Fibroblast of upper back skin (primary cell): ENCODE measurements at regions not wholly inside any gene's neighbourhood (a gene's known extent, or its start where the extent isn't known, plus 50 kb on each side); places are given as distances from the start of the nearest gene placed in this dataset.

ENCODE experiments used
- DNase-seq: peaks from one replicate; pipeline ENCODE4 v3.0.0-alpha.2; 2013

DNA sequence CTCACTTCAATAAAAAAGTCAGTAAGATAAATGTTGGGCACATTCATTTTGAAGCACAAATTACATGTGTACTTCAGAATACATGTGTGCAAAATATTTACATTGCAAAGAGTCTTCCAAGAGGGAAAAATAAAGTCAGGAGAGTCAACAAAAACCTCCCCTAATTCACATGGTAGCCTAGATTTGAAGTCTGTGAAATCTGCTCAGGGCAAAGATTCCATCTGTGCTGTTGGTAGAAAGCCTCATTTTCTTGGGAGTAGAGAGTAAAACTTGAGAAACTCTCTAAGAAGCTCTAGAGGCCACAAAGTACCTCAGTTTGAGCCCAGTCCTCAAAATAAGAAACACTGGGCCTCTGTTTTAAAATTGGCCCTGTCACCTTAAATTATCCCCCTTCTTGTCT lies 303.4 kb downstream of the RAB28 start:
- no peak for DNase-seq

DNA sequence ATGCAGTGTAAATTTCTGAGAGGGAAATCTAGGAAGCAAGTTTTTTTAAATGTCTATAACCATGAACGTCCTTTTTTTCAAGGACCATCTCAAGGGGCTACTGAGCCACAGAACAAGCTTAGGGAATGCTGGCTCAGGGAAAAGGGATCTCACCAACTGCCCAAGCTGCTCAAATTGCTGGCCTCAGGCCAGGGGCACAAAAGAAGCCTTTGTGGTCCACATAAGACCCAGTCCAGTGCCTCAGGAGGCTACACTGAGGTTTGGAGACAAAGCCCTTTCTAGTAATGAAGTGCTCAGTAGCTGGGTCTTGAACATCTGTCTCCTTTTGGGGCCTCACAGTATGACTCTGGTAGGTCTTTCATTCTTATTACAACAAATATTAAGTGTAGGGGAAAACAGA lies 305.5 kb downstream of the RAB28 start:
- DNase-seq: no peak

GRCh38 chr4:13176741-13177142 lies 307.4 kb downstream of the RAB28 start:
- DNase-seq: no peak

GRCh38 chr4:13174926-13175325 lies 309.2 kb downstream of the RAB28 start:
- DNase-seq: no peak

- DNase-seq: peak; percentile 38
These were observed 310.1 kb downstream of the RAB28 start for GRCh38 chr4:13174001-13174400.

- no peak for DNase-seq
These were observed 312.7 kb downstream of the RAB28 start for GRCh38 chr4:13171292-13172057.

DNA sequence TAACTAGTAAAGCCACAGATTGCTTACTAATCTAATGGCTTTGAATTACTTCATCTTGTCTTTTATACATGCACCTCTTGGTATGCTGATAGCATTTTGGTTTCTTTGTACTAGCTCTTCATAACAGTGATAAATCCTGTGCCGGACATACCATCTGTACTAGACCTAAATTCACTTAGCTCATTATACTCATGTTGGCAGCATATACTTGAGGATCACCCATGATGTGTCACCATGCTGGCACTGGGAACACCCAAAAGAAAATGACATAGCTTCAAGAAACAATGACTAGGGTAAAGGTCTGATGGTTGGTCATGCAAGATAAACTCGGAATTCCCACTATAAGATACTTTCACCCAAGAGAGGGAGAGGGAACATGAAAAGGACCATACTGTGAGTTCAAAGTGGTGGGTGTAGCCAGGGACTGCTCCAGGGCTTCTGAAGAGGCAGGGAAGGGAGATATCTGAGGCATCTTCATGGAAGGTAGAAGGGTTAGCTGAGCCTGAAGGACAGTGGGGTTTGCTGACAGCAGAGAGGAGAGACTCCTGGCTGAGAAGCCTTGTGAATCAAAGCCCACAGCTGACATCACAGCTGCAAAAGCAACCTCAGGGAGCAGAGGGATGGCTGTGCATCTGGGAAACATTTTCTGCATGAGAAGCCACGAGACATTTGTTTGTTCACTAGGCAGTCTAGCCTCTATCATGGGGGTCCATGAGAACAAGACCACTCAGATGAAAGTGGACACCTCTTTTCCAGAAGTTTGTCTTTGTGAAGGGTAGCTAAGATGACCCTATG lies 314.2 kb downstream of the RAB28 start:
- no peak for DNase-seq

- DNase-seq: no peak
These were observed 315.8 kb downstream of the RAB28 start for GRCh38 chr4:13168326-13168725.

GRCh38 chr4:13166214-13166613 lies 317.9 kb downstream of the RAB28 start:
- DNase-seq: peak; percentile 31

GRCh38 chr4:13164783-13165331 lies 319.3 kb downstream of the RAB28 start:
- no peak for DNase-seq

DNA sequence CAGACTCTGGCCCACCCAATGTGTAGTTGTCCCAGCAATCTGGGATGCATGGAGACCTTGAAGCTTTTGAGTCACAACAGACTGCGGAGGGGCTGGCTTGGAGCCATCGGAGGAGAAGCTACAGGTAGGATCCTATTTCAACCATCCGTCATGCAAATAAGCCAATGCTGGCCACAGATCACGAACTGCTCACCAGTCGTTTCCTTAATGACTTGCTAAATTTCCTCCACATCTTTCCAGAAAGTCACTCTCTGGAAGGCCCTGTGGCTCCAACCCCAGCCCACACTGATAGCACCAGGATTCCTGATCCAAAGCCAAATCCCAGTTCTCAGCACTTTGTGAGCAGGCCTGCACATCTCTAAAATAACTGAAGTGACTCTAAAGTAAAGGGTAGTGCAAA lies 321.3 kb downstream of the RAB28 start:
- peak; percentile 53 for DNase-seq

GRCh38 chr4:13160920-13161319 lies 323.2 kb downstream of the RAB28 start:
- peak; percentile 43 for DNase-seq

GRCh38 chr4:13159041-13159620 lies 325.0 kb downstream of the RAB28 start:
- DNase-seq: no peak

DNA sequence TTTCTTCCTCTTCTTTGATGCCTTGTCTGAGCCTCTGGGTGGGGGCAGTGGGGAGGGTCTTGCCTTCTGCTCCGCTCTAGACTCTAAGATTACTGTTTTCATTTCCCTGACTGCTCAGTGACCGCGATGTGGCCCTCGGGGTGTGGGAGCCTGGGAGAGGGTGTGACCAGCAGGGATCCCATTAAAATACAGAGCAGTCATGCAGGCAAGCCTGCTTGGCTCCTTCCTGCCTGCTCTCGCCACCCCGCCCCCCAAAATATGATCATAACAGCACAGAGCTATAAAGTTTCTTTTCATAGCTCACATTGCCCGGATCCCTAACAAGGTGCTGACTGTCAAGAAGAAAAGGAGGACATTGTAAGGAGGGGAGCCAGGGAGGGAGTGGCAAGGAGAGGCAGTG lies 332.9 kb downstream of the RAB28 start:
- DNase-seq: no peak

DNA sequence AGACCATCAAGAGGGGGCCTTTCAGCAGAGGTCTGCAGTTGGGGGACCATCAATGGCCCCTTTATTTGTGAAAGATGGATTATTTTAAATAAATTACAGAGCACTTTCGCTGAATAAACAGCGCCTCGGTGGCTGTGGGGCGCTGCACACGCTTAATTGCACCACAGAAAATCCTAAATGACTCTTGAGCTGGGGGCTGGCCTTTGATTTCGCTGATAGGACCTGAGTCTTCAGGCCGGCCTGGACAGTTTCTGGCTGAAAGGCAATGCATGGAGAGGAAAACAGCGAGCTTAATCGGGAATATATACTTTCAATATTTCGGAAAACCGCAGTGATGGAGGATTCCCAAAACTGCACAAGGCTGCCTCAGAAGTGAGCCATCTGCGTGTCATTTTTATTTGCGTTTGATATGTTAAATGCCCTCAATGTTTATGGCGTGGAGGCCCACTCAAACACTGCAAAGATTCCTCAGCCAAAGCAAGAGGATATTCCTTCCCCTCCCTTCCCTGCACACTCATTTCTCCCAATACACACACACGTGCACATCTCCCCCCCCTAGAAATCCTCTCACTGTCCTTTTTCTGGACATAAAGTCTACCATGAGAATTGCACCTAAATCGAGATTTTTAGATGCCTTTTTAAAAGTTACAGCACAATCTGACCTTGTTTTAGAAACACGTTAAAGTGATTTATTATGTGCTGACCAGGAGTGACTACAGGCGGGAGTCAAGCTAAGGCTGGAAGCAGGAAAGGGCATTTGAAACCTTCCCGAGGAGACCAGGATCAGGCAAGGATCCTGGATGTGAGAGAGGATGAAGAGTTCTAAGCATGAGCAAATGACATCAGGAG lies 340.7 kb downstream of the RAB28 start:
- no peak for DNase-seq

GRCh38 chr4:13142726-13143125 lies 341.4 kb downstream of the RAB28 start:
- DNase-seq: no peak

GRCh38 chr4:13142191-13142590 lies 341.9 kb downstream of the RAB28 start:
- no peak for DNase-seq

- no peak for DNase-seq
These were observed 346.8 kb downstream of the RAB28 start for GRCh38 chr4:13137390-13137789.

DNA sequence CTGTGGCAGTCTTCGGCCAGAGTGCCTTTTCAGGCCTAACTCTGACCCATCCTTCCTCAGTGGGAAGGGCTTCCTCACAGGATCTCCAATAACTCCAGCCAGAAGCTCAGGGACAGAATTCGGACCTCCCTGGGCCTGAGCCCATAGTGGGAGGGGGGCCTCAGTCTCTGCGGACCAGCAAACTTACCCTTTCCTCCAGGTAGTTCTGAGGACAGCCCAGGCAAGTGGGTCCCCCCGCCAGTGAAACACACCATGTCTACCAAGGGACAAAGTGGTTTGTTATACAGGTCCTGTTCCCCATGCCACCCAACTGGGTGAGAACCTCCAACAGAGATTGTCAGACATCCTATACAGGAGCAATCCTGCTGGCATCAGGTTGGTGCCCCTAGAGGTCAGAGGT lies 350.4 kb downstream of the RAB28 start:
- no peak for DNase-seq

DNA sequence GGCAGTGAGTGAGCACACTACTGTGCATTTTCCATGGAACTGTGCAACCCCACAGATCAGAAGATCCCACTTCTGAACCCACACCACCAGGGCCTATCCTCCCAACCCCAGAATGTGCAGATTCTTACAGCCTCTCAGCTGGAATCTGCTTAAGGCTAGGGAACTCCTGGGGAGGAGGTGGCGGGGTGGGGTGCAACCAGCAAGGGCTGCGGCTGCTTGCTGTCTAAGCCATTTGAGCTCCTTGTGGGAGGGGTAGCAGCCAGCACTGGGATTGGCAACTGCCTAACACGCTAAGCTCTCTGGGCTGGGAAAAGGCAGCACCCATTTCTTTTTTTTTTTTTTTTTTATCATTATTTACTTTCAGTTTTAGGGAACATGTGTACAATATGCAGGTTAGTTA lies 353.3 kb downstream of the RAB28 start:
- DNase-seq: no peak

DNA sequence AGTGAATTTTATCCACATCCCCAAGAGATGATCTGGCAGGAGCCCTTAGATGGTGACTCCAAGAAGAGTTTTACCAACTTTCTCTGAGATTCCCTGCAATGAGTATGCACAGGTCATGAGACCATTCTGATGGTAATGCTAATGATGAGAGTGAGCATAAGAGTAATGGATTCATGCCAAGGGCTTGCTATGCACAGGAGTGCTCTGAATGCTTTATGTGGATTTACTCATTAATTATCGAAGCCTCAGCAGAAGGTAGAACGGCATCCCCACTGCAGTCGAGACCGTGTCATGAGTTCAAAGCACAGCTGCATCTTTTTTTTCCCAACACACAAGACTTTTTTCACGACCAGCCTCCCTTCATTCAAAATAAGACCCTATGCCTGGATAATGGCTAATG lies 355.0 kb downstream of the RAB28 start:
- DNase-seq: no peak

GRCh38 chr4:13126976-13127910 lies 356.9 kb downstream of the RAB28 start:
- DNase-seq: no peak
